Keratinocyte (primary cell): ENCODE measurements at regions not wholly inside any gene's neighbourhood (a gene's known extent, or its start where the extent isn't known, plus 50 kb on each side); places are given as distances from the start of the nearest gene placed in this dataset.

Experiments
- DNase-seq: peaks from one replicate; pipeline ENCODE4 v3.0.0-alpha.2; 2011; ENCODE audit warnings: low read depth, missing footprints, low spot score
- FAIRE-seq: peaks from 2 replicates; lab custom pipeline; 2011; peaks lifted over from hg19 to GRCh38; lab: Jason Lieb, UNC
- H2AFZ ChIP-seq: 2 replicates; pipeline ENCODE4 v1.6.0; 2012; ENCODE audit warnings: low read length, control low read depth, inconsistent platforms; ENCODE audit not compliant: control insufficient read depth
- H3K27ac ChIP-seq: 2 replicates; pipeline ENCODE4 v1.5.1; 2011; ENCODE audit warnings: low read length; ENCODE audit not compliant: control insufficient read depth, insufficient read depth
- H3K27me3 ChIP-seq: 3 replicates; pipeline ENCODE4 v1.6.0; 2011; ENCODE audit warnings: low read length; ENCODE audit not compliant: control insufficient read depth, insufficient read depth; ENCODE audit errors: extremely low read depth
- H3K36me3 ChIP-seq, 2 experiments: 2 replicates in 1 of 2; 3 replicates in 1 of 2; pipeline ENCODE4 v1.5.1; 2011; ENCODE audit warnings: low read length in 2 of 2, mild to moderate bottlenecking in 1 of 2; ENCODE audit not compliant: control insufficient read depth in 2 of 2, insufficient read depth in 2 of 2; ENCODE audit errors: extremely low read depth in 1 of 2
- H3K4me1 ChIP-seq: 3 replicates; pipeline ENCODE4 v1.5.1; 2011; ENCODE audit warnings: low read length; ENCODE audit not compliant: control insufficient read depth, insufficient read depth; ENCODE audit errors: extremely low read depth
- H3K4me2 ChIP-seq: 3 replicates; pipeline ENCODE4 v1.6.0; 2011; ENCODE audit warnings: low read depth, low read length; ENCODE audit not compliant: control insufficient read depth, insufficient read depth; ENCODE audit errors: extremely low read depth
- H3K4me3 ChIP-seq, 3 experiments: fragments of 200-600 bp in 1 of 3; sonication (generic) in 1 of 3; 2 replicates in 2 of 3; 3 replicates in 1 of 3; pipeline ENCODE4 v1.5.1; 2011 to 2016; ENCODE audit warnings: low read length in 3 of 3, mild to moderate bottlenecking in 3 of 3, control low read depth in 2 of 3, inconsistent platforms in 1 of 3, low read depth in 1 of 3, mixed read lengths in 1 of 3, mixed run types in 1 of 3, moderate library complexity in 1 of 3; ENCODE audit not compliant: control insufficient read depth in 2 of 3, insufficient read depth in 2 of 3; ENCODE audit errors: extremely low read depth in 1 of 3
- H3K79me2 ChIP-seq: 2 replicates; pipeline ENCODE4 v1.6.0; 2012; ENCODE audit warnings: low read length; ENCODE audit not compliant: control insufficient read depth, insufficient read depth
- H3K9ac ChIP-seq: 3 replicates; pipeline ENCODE4 v1.6.0; 2011; ENCODE audit warnings: low read length; ENCODE audit not compliant: control insufficient read depth, insufficient read depth; ENCODE audit errors: extremely low read depth
- H3K9me1 ChIP-seq: 3 replicates; pipeline ENCODE4 v1.6.0; 2011; ENCODE audit warnings: low read length; ENCODE audit not compliant: control insufficient read depth, insufficient read depth; ENCODE audit errors: extremely low read depth
- H3K9me3 ChIP-seq: 2 replicates; pipeline ENCODE4 v1.5.1; 2012; ENCODE audit warnings: low read depth, low read length; ENCODE audit not compliant: control insufficient read depth
- H4K20me1 ChIP-seq: 3 replicates; pipeline ENCODE4 v1.6.0; 2011; ENCODE audit warnings: low read length; ENCODE audit not compliant: control insufficient read depth, insufficient read depth; ENCODE audit errors: extremely low read depth
- EZH2 ChIP-seq: IDR thresholded peaks from one replicate; pipeline ENCODE4 v1.6.1; 2012; ENCODE audit warnings: inconsistent platforms, mild to moderate bottlenecking, low read length, moderate library complexity
- dilution Hi-C: fragments of 300-500 bp; cut with MboI; formaldehyde crosslinking; loops from one replicate; pipeline ENCODE4 v1.7.0; 2020; ENCODE audit warnings: low sequenced_read_pairs; ENCODE audit not compliant: extremely low pct_ligation_motif_present
- TF ChIP-seq, protein P1 (sequence below), 3 experiments: IDR thresholded peaks in 1 of 3; conservative IDR thresholded peaks in 1 of 3; optimal IDR thresholded peaks in 1 of 3; 2 replicates in 2 of 3; 3 replicates in 1 of 3; pipeline versions ENCODE3 to v1.5.1; 2011; ENCODE audit warnings: low read length in 3 of 3, mild to moderate bottlenecking in 3 of 3, moderate library complexity in 2 of 3, control low read depth in 1 of 3, inconsistent platforms in 1 of 3; ENCODE audit not compliant: insufficient read depth in 2 of 3; ENCODE audit errors: extremely low read depth in 1 of 3

DNA sequence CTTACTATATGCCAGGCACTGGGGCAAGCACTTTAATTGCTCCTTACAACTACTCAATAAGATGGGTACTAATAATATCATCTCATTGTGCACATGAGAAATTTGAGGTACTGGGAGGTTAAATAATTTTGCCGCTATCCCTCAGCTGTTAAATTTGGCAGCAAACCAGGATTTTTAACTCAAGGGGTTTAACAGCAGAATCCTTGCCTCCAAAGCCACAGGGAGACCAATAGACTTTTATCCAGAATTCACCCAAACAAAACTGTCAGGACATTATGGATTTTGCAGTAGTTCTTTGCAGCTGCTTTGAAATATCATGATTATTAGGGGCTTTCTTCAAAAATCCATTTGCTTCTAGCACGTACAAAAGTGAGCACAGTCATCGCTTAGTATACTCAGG lies 136.2 kb downstream of the RPS12 start:
- H3K79me2 ChIP-seq, result no peaks in the 10 kb centered on the region
- no peaks in the 10 kb centered on the region for H3K4me1 ChIP-seq
- H3K27me3 ChIP-seq, result no peaks in the 10 kb centered on the region
- H3K9ac ChIP-seq, result no peak overlapping the region
- FAIRE-seq (no peak), DNase-seq (no peak)
- no peaks in the 10 kb centered on the region for H3K9me3 ChIP-seq
- no peak overlapping the region for H3K4me2 ChIP-seq
- no peaks in the 10 kb centered on the region for H3K36me3 ChIP-seq
- H4K20me1 ChIP-seq, result no peaks in the 10 kb centered on the region
- no peaks in the 10 kb centered on the region for H3K9me1 ChIP-seq
- no peak for TF ChIP-seq EZH2
- TF ChIP-seq, protein P1, sequence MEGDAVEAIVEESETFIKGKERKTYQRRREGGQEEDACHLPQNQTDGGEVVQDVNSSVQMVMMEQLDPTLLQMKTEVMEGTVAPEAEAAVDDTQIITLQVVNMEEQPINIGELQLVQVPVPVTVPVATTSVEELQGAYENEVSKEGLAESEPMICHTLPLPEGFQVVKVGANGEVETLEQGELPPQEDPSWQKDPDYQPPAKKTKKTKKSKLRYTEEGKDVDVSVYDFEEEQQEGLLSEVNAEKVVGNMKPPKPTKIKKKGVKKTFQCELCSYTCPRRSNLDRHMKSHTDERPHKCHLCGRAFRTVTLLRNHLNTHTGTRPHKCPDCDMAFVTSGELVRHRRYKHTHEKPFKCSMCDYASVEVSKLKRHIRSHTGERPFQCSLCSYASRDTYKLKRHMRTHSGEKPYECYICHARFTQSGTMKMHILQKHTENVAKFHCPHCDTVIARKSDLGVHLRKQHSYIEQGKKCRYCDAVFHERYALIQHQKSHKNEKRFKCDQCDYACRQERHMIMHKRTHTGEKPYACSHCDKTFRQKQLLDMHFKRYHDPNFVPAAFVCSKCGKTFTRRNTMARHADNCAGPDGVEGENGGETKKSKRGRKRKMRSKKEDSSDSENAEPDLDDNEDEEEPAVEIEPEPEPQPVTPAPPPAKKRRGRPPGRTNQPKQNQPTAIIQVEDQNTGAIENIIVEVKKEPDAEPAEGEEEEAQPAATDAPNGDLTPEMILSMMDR (optimal IDR thresholded peaks at IDR 0.05 in 1 of 3, IDR thresholded peaks at IDR 0.05 in 1 of 3, conservative IDR thresholded peaks at IDR 0.05 in 1 of 3; ENCODE audit: extremely low read depth in 1 of 3, insufficient read depth in 2 of 3, low read length in 3 of 3), result no peak
- no peak overlapping the region for H2AFZ ChIP-seq
- no peak overlapping the region for H3K27ac ChIP-seq
- dilution Hi-C loops, result no loop called here
- no peak overlapping the region for H3K4me3 ChIP-seq

DNA sequence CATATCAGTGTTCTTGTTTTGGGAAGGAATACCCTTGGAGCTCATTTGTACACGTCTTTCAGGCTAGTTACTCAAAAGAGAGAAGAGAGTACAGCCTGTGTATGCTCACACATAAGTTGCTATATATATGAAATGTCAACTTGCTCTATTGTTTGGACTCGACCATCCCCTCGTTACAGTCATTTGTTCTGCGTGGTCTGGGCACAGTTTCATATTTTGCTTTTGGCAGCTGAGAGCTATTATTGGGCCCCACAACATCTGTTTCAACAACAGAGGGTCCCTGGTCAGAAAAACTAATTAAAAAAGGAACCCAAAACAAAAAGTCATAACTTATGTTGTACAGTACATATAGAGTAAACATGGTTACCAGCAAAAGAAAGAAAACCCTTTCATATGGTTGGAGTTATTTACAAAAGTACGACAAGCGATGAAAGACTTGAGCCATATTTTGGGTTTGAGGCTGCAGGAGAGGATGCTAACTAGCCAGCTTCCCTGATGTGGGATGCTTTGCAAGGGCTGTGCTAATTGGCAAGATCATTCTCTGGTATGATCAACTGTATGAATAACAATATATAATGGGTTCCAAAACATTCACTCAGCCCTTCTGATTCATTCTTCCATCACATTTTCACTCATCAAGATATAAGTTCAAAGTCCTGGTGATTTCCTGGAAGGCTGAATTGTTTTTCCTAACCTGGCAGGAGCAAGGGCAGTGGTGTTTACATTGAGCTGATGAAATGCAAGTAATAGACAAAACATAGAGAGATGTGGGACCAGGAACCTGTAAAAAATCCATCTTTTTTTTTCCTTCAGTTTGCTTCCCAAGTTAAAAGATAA lies 137.9 kb downstream of the RPS12 start:
- dilution Hi-C loops, result no loop called here
- Histone ChIP-seq H2AFZ (no peak overlapping the region), H3K9me1 (no peaks in the 10 kb centered on the region), H3K4me1 (no peaks in the 10 kb centered on the region), H3K4me3 (no peak overlapping the region), H3K27me3 (no peaks in the 10 kb centered on the region), H3K36me3 (no peaks in the 10 kb centered on the region), H3K4me2 (no peak overlapping the region), H3K9me3 (no peaks in the 10 kb centered on the region), H3K9ac (no peak overlapping the region), H3K27ac (no peak overlapping the region), H3K79me2 (no peaks in the 10 kb centered on the region), H4K20me1 (no peaks in the 10 kb centered on the region)
- DNase-seq (no peak), FAIRE-seq (no peak)
- TF ChIP-seq, protein P1 (optimal IDR thresholded peaks at IDR 0.05 in 1 of 3, IDR thresholded peaks at IDR 0.05 in 1 of 3, conservative IDR thresholded peaks at IDR 0.05 in 1 of 3; ENCODE audit: extremely low read depth in 1 of 3, insufficient read depth in 2 of 3, low read length in 3 of 3), result no peak
- TF ChIP-seq EZH2, result no peak
